Activated CD8-positive, alpha-beta memory T cell treated with anti-CD3 and anti-CD28 coated beads for 24 hours (primary cell): ENCODE measurements at regions not wholly inside any gene's neighbourhood (a gene's known extent, or its start where the extent isn't known, plus 50 kb on each side); places are given as distances from the start of the nearest gene placed in this dataset.

Experiments used
- DNase-seq: peaks from one replicate; pipeline ENCODE4 v3.0.0-alpha.2; 2020

DNA sequence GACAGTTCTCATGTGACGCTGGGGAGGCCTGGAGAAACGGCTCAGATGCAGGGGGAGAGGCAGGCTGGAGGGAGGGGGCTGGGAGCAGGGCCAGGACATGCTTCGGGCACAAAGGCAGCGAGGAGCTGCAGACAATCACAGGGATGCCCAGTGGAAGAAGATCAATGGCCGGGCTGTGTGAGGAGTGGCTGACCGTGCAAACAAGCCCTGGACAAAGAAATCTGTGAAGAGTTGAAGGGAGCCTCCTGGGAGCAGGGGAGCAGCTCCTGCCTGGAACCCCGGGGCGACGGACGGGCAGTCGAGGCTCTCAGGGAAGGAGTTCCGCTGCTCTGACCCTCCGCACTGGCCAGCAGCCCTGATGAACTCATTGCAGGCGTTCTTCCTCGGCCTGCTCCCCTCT is 126.7 kb upstream of the B3GAT1 start:
- no peak for DNase-seq

DNA sequence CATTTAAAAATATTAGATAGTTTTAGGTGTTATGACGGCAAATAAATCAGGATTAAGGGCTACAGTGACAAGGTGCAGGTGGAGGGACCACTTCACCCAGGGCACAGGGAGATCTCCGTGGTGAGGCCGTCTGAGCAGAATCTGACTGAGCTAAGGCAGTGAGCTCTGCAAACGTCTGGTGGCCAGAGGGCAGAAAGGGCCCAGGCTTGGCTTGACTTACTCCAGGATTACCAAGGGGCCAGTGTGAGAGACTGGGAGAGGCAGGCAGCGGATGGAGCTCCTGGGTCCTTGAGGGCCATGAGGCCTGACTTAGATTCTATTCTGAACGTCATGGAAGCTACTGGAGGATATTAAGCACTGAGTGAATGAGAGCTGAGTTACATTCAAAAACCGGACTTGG is 125.9 kb upstream of the B3GAT1 start:
- peak; percentile 15 for DNase-seq

DNA sequence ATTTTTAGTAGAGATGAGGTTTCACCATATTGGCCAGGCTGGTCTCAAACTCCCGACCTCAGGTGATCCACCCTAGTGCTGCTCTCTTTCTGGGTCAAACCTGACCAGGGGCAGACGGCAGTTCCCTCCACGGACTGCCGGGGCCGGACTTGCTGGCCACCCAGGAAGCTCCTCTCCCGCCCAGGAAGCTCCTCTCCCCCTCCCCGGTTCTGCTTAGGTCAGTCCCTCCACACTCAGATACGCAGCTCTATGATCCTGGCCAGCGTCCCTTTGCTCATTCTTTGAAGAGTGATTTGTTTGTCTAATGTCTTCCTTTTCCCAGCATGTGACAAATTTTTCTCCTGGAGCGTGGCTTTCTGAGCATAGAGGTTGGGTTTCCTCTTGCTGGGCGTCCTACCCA is 125.3 kb upstream of the B3GAT1 start:
- DNase-seq = peak; percentile 42

DNA sequence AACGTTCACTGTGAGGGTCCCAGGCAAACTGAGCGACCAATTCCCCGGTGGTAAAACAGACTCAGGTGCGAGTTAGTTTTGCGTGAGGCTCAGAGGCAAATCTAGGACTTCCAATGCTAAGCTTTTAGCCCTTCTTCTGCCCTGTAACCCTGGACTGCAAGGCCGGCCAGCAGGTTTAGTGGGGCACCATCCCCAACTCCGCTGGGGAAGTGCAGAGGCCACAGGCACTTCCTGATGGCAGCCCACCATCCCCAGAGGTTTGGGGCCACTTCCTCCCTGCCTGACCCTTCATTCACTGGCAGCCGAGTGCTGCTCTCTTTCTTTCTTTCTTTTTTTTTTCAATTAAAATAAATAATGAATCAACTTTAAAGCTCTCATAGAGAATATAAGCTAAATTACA is 124.6 kb upstream of the B3GAT1 start:
- peak; percentile 24 for DNase-seq

DNA sequence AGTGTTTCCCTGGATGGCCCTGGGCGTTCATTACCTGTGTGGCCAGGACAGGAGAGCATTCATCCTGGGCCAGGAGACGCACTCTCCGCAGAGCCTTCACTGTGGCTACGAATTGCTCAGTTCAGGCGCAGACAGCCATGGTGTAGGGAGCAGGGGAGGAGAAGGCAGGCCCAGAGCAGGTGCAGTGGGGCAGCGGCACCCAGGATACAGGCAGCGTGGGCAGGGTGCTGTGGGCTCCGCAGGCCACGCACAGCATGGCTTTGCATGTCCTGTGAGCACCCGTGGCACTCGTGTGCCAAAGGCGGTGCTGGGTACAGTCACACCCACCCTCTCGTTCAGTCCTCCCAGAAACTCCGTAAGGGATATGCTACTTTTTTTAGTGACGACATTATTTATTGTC is 124.2 kb upstream of the B3GAT1 start:
- DNase-seq = no peak

DNA sequence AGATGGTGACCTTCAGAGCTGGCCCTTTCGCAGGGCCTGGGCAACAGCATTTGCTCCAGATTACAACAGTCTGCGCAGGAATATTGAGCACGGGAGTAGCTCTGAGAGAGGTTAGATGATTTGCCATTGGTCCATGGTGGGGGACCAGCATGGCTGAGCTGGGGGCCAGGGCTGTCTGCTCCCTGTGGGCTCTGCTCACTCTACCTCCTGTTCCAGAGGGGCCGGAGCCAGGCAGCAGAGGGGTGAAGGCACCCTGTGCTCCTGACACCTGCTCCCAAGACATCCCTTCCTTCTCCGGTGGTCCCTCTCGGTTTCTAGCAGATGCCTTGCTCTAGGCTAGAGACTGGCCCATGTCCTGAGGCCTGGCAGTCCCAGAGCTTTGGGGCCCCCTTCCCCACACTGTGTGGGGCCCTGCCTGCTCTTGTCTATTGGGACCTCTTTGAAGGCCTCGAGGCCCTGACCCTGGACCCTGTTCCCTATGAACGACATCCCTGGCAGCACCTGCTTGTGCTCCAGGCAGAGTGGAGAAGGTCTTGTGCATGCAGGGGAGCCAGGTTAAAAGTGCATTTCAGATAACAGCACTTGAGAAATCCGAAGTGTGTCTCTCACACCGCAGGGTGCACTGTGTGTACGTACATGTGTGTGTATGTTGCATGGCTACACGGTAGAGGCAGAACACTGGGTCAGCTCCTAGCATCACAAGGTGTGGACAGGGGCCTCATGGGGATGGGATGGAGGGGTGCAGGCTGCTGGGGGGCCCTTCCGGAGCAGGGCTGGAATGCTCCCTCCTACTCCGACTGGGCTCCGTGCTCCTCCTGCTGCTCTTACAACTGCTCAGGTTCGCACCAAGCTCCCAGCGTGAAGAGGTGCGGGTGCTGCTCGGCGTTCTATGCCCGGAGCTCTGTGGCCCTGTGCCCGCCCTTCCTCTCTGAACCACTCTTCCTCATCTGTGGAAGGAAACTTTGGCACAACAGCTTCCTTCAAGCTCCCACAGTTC is 123.3 kb upstream of the B3GAT1 start:
- DNase-seq = peak; percentile 44

DNA sequence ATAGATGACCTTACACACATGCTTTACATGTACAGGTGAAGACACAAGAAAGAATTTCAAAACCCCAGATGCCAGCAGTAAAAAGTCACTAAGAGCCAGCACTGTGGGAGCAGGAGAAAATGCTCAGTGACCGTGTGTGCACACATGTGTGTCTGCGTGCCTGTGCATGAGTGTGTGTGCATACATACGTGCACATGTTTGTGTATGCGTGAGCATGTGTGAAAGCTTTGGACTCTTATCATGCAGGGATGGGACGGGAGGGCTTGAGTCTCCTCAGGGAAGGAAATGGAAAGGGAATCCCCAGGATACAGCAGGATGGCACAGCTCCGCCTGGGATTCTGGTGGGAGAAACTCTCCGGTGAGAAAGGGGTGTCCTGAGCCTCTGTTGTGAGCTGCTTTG is 121.5 kb upstream of the B3GAT1 start:
- peak; percentile 30 for DNase-seq

DNA sequence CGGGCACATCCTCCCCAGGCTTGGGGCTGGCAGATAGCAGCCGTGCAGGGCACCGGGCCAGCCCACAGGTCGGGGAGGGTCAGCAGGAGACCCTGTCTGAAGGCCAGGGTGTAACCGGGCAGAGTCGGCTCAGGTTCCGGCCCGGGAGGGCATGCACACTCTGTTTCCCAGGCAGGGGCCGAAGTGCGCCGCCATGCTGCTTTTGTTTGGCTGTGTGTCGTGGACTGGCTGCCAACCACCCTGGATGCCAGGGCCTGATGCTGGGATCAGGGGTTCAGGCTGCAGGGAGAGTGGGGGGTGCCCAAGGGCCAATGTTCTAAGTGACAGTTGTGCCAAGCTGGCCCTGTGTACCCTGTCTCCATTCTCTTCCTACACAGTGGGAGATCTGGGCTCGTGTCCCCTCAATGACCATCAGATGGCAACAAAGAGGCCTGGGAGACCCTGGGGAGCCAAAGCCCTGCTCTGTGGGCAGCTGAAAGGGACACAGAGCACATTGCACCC is 120.9 kb upstream of the B3GAT1 start:
- no peak for DNase-seq

DNA sequence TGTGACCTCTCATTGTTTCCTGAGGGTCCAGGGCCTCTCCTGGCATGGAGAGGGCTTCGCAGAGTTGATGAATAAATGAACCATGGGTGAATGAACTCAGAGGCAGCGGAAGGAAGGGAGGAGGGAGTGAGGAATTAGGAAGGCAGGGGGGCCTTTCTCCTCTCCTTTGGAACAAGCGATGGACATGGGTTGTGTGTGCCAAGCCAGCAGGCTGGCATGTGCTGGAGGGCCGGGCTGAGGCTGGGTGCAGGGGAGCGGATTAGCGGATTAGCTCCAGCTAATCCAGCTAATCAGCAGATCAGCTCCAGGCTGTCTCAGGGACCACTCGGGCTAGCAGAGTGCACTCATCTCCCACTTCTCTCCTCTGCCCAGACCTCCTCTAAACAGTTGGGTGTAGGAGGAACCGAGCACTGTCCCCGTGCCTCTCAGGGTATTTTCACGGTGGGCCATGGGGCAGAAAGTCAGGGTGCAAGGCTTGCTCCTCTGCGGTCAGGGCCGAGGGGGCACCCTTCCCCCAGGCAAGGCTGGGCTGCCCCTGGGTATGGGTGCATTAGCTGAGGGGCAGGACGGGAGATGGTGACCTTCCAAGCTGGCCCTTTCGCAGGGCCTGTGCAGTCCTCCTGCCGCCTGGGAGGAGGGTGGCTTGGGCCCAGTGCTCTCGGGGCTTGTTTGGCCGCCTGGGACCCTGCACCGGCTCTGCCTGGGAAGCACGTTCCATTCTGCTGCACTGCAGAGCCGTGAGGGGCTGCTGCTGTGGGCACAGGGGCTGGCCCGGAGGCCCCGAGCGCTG is 120.3 kb upstream of the B3GAT1 start:
- DNase-seq = peak; percentile 30

DNA sequence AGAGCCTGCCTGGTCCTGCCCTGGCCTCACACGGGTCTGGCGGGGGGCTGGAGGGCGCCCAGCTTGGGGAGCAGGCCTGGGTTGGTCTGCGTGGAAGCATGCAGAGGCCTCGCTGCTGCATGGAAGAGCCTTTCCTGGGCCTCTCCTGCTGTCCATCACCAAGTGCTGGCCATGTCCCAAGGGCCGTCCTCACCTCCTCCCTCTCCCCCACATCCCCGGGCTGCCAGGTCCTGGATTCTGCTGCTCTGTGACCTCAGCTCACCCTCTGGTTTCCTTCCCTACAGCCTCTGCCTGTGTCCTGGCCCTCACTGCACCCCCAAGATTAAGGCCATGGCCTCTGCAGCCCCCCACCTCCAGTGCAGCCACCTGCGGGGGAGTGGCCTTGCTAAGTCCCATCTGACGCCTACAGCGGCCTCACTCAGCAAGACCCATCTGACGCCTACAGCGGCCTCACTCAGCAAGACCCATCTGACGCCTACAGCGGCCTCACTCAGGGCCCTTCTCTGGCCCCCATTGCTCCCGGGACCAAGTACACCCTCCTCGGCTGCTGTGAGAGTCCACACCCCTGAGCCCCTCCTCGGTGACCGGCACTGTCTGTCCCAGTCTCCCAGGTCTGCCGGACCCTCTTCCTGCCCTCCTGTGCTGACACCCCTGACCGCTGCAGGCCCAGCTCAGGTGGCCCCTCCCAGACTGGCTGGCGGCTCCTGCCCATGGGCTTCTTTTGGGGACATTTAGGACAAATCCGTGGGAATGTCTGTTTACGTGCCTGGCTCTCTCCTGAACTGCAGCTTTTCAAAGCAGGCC is 119.5 kb upstream of the B3GAT1 start:
- peak; percentile 37 for DNase-seq

DNA sequence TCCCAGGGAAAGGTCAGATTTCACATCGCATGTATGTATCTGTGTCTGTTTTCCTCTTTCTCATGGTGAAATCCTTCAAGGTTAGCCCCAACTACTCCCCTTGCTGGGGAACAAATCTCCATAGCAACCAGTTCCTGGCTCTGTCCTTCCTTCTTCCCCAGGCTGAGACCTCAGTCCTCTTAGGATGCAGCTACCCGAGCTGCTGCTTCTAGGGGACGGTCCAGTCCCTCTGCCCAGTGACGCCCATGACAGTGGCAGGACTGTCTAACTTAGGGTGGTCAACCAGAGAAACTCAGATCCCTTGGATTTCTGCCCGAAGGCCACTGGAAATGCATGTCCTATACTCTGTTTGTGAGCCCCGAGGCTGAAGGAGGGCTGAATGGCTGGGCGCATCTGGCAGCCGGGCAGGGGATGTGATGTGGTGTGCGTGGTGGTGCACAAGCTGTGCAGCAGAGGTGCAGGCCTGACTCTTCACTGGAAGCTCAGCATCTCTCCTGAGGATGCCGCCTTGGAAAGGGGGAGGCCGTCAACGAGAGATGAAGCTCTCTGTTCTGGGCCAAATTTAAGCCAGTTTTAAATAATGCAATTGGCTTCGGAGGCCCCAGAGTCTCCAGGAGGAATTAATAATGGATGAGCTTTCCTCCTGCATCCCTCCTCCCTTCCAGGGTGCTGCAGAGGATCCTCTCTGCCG is 118.7 kb upstream of the B3GAT1 start:
- DNase-seq = peak; percentile 28

DNA sequence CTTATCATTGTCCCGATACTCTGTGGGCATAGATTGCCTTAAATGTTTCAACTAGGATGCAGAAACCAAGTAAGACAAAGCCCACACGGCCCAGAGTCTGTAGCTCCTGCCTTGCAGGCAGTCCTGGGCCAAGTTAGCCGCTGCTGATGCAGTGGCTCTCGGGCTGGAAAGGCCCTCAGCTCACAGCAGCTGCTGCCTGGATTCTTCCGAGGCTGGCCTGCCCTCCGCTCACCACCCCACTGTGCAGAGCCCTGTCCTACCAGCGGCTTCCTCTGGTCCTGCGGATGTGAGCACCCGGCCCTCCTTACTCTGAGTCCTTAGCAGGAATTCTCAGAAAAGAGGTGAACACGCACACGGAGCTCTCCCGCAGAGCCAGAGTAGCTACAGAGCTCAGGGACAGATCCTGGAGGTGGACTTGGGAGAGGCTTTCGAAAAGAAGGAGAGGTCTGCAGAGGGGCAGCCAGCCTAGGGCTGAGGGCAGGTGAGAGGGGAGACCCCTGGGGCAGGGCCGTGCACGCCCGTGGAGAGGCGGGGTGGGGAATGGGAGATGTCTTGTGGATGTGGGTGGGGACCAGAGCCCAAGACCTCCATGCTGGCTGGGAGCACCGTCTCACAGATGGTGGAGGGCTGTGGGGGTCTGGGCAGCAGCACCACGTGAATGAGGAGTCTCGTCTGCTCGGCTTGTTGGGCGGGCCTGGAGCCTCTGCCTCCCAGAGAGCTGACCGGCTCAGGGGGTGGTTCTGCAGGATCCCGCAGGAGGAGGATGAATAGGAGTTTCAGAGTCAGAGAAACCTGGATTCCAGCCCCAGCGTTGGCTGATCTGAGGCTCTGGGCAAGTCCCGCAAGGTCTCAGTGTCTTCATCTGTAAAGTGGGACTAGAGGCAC is 117.4 kb upstream of the B3GAT1 start:
- DNase-seq = peak; percentile 44

DNA sequence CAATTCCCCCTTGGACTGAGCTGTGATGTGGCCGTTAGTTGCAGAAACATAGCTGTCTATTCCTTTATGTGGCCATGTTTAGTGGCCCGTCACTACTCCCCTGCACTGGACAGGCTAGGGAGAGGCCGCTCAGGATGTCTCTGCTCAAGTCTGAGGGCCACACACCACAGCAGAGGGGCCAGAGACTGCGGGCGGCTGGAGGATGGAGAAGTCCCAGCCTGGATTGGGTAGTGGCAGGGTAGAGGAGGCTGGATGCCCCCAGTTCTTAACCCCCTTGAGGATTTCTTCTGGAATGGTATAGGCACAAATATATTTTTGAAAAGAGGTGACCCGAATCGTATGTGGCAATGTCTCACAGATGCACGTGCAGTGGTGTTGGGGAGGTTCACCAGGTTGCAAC is 116.4 kb upstream of the B3GAT1 start:
- DNase-seq = peak; percentile 30

DNA sequence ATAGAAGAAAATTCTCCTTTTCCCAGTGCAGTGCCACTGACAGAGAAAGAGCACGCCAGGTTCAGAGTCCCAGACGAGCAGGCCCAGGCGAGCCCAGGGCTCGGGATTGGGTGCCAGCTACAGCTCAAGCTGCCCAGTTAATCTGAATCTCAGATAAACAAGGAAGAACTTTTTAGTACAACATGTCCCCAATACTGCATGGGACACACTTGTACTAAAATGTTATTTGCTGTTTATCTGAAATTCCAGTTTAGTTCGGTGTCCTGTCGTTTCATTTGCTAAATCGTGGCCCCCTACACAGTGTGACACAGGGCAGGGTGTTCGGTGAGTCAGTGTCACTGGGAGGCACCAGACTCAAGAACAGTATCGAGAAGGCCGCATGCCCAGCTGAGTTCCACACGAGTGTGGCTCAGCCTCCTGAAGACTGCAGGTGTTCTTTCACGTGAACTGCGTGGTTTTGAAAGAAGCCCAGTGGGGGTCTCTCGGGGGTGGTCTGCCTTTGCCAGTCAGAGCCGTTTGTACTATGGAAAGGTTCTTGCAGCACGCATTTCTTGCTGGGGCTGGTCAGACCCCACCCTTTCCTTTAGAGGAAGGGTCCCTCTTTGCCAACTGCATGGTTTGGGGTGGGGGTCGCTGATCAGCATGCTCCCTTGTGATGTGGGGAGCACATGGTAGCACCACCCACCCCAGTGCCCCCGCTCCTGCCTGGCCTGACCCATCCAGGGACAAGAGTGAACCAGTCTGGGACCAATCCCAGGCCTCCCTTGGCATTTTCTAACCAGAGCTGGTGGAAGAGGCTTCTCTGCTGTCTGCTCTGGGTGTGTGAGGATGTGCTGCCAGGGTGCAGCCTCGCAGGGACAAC is 115.6 kb upstream of the B3GAT1 start:
- DNase-seq = peak; percentile 32

DNA sequence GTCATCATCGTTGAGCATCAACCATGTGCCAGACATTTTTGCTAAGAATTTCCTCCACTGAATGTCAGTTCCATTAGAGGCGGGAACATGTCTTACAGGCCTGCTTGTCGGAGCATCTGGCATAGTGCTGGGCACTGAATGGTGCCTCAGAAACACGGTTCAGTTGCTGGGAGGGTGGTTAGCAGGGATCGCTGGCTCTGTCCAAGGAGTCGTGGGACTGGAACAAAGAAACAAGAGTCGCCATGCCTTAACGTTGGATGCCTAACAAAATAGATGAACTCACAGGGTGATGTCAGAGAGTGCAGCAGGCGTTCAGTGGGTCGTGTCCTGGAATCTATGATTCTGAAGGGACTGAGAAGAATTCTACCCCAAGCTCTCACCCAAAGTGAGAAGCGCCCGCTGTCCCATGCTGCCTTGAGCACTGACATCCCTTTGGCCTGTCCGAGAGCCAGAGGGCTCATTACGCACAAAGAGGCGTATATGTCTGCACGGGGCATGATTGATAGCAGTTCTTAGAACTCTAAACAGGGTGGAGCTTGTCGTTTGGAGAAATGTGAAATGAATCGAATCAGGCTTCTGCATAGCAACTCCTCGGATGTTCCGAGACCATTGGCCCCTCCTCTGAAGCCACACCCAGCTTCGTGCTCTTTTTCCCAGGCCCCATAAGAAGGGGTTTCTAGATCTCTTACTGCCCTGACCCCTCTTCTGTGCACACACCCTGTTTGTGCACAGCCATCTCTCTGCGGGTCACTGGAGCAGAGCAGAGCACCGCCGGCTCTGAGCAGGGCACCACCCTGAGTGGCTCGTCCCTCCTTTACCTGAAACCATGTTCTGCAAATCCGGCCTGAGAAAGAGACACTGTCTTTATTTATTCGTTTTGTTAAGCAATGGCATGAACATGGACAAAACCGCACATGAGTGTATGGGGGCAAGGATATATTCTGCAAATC is 113.1 kb upstream of the B3GAT1 start:
- no peak for DNase-seq

DNA sequence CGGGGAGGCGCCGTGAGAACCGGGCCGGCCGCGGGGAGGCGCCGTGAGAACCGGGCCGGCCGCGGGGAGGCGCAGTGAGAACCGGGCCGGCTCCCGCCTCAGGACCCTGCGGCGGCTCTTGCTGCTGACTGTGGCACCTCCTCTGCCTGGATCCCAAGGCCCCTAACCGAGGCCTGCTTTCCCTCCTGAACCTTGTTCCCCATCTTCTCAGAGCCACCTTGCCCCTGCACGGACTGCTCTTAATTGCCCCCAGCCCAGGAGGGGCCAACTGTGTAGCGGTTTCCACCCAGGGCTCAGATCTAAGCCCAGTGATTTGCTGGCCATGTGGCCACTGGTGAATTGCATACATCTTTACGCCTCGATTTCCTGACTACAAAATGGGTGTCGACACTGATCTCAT is 112.2 kb upstream of the B3GAT1 start:
- no peak for DNase-seq

DNA sequence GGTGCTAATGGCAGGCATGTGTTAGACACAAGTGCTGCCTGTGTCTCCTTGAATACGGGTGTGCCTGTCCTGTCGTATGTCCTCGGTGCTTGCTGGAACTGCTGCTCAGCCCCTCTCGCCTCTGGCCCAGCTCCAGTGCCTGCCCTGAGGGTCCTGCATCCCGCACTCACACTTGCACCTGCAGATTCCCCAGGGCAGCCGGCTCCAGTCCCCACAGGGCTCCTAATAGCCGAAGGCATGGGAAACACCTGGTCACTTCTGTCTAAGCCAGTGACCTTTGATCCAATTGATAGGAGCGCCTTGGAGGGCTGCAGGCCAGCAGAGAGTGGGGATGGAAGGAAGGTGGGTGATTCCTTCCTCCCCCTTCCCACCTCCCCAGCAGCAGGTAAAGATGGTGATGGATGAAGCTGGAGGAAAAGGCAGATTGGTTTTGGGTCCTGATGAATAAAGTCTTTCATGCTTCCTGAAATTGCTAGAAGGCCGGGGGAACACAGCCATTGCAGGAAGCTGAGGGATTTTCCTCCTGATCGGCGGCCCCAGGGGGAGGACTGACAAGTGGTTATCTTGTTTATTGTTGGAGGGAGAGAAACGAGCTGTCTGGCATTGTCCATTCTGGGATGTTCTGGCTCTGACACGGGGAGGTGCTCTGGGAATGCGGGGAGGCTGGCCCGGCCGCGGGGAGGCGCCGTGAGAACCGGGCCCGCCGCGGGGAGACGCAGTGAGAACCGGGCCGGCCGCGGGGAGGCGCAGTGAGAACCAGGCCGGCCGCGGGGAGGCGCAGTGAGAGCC is 110.9 kb upstream of the B3GAT1 start:
- no peak for DNase-seq
